Right lobe of liver (tissue), 4 donors: ENCODE measurements at regions not wholly inside any gene's neighbourhood (a gene's known extent, or its start where the extent isn't known, plus 50 kb on each side); places are given as distances from the start of the nearest gene placed in this dataset.

Experiments used
- POLR2A ChIP-seq: fragments of 450-650 bp; IDR thresholded peaks from one replicate; pipeline ENCODE4 v1.6.1; 2017; ENCODE audit warnings: antibody characterized with exemption, mild to moderate bottlenecking
- TF ChIP-seq, protein P1 (sequence below), 4 donors: fragments of 200-600 bp in 3 of 4; fragments of 450-650 bp in 1 of 4; IDR thresholded peaks; one replicate each; pipeline versions ENCODE4 v1.5.1 to v1.8.0; 2016 to 2022; ENCODE audit warnings: antibody characterized with exemption in 4 of 4, mild to moderate bottlenecking in 2 of 4
- donor health status: DM: no; HTN: no; CAD: no.
- donor health status: DM: no; HTN: no; CAD: no.
- donor health status: DM: no; HTN: yes; CAD: no.

DNA sequence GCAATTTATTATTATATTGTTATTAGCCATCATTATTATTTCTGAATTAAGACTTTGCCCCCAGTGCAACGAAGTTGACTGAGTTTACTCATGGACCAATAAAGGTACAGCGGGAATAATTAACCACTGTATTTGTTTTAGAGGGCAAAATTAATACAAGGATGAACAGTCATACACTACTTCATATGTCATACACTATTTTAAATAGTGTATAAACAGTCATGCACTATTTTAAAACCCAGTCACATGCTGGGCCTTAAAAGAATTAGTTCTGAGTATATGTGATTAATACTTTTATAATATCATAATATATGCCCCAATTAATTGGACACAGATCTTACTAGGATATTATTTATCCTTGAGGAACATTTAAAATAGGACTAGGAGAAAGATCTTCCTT lies 125.3 kb upstream of the NANOGP8 start:
- no peak for TF ChIP-seq POLR2A
- TF ChIP-seq, protein P1, sequence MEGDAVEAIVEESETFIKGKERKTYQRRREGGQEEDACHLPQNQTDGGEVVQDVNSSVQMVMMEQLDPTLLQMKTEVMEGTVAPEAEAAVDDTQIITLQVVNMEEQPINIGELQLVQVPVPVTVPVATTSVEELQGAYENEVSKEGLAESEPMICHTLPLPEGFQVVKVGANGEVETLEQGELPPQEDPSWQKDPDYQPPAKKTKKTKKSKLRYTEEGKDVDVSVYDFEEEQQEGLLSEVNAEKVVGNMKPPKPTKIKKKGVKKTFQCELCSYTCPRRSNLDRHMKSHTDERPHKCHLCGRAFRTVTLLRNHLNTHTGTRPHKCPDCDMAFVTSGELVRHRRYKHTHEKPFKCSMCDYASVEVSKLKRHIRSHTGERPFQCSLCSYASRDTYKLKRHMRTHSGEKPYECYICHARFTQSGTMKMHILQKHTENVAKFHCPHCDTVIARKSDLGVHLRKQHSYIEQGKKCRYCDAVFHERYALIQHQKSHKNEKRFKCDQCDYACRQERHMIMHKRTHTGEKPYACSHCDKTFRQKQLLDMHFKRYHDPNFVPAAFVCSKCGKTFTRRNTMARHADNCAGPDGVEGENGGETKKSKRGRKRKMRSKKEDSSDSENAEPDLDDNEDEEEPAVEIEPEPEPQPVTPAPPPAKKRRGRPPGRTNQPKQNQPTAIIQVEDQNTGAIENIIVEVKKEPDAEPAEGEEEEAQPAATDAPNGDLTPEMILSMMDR (IDR thresholded peaks at IDR 0.05): no peak
